GM23248 (cell line): ENCODE measurements at regions not wholly inside any gene's neighbourhood (a gene's known extent, or its start where the extent isn't known, plus 50 kb on each side); places are given as distances from the start of the nearest gene placed in this dataset.
"Not testable (repeated sequence)": the region's sequence is repeated elsewhere in the genome, so short reads cannot be mapped to it uniquely, and the experiment has no call there.

Experiments
- EZH2 ChIP-seq: fragments of 200-600 bp; sonication (generic); IDR thresholded peaks from 2 replicates; pipeline ENCODE4 v1.6.1; 2018; ENCODE audit warnings: antibody characterized with exemption, mild to moderate bottlenecking; ENCODE audit not compliant: insufficient read depth, poor library complexity, severe bottlenecking
- EZH2phosphoT487 ChIP-seq: fragments of 200-600 bp; sonication (generic); IDR thresholded peaks from 2 replicates; pipeline ENCODE4 v1.6.1; 2018; ENCODE audit warnings: antibody characterized with exemption, moderate library complexity, mild to moderate bottlenecking, low read depth; ENCODE audit not compliant: insufficient read depth

GRCh38 chr22:12401942-12402341 lies 3126.1 kb upstream of the OR11H1 start:
- not testable (repeated sequence) for TF ChIP-seq EZH2phosphoT487, EZH2
